ENCODE measurements at regions not wholly inside any gene's neighbourhood (a gene's known extent, or its start where the extent isn't known, plus 50 kb on each side); places are given as distances from the start of the nearest gene placed in this dataset.
"Not testable (repeated sequence)": the region's sequence is repeated elsewhere in the genome, so short reads cannot be mapped to it uniquely, and the experiment has no call there.

DNA sequence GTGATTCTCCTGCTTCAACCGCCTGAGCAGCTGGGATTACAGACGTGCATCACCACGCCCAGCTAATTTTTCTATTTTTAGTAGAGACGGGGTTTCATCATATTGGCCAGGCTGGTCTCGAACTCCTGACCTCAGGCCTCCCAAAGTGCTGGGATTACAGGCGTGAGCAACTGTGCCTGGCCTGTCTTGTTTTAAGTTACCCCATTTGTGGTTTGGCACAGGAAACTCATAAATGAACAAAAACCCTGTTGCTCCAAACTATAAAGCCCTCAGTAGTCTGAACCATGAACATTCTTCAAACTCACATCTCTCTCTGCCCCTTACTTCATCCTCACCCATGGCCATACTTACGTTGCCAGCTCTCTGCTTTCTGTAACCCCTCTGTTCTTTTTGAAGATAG is 61.7 kb downstream of the RHOU start:
- not testable (repeated sequence) for DNase-seq (ENCODE audit: low read depth)

DNA sequence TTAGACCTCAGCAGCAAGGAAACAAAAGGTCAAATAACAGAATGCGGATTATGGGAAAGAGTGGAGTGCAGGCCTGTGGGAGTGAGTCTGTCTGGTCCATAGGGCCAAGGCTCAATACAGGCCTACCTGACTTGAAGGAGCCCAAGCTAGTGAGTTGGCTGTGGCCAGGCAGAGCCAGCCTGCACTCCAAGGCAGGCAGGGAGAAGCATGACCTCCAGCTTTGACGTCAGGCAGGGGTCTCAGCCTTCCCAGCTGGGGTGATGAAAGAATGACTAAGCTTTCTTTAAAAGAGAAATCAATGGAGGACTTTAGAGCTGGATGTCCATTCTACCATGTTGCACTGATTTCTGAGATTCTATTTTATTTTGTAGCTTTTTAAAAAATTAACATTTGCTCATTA is 62.8 kb downstream of the RHOU start:
- no peak for DNase-seq (ENCODE audit: low read depth)

DNA sequence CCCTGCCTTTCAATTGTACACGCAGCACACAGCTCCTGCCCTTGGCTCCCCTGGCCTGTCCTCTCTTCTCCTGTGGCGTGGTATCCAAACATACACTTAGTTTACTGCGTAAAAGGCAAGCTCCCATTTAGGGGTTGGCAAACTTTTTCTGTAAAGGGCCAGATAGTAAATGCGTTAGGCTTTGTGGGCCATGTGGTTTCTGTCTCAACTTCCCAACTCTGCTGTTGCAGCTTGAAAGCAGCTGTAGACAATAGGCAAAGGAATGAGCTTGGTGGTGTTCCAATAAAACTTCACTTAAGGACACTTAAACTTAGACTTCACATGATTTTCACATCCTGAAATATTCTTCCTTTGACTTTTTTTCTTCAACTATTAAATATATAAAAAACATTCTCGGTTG is 63.3 kb downstream of the RHOU start:
- DNase-seq (ENCODE audit: low read depth): no peak

DNA sequence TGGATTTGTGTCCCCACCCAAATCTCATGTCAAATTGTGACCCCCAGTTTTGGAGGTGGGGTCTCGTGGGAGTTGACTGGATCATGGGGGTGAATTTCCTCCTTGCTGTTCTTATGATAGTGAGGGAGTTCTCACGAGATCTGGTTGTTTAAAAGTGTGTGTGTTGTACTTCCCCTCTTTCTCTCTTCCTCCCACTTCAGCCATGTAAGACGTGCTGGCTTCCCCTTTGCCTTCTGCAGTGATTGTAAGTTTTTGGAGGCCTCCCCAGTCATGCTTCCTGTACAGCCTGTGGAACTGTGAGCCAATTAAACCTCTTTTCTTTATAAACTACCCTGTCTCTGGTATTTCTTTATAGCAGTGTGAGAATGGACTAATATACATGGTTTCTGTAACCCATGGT is 64.6 kb downstream of the RHOU start:
- no peak for DNase-seq (ENCODE audit: low read depth)

- no peak for DNase-seq (ENCODE audit: low read depth)
Observed at GRCh38 chr1:228801068-228801467, 65.8 kb downstream of the RHOU start.

- DNase-seq (ENCODE audit: low read depth): peak; percentile 53
Observed at GRCh38 chr1:228802386-228803220, 67.3 kb downstream of the RHOU start.

DNA sequence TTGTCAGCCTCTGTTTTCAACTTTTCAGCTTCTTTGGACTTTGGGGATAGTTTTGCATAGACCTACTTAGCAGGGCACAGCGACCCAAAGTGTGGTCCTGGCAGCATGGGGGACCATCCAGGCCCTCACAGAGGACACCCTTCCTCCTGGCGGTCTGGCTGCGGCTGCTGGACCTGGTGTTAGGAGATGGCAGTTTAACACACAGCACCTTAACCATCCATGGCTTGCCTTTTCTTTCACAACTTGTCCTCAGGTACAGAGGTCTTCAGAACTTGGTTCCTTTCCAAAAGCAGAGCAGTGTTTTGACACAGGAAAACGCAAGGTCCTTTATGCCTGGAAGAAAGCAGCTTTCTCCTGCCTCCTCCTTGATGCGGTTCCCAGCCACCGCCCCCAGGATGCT is 68.1 kb downstream of the RHOU start:
- DNase-seq (ENCODE audit: low read depth): no peak

- DNase-seq (ENCODE audit: low read depth): no peak
Observed at GRCh38 chr1:228804173-228804572, 68.9 kb downstream of the RHOU start.

DNA sequence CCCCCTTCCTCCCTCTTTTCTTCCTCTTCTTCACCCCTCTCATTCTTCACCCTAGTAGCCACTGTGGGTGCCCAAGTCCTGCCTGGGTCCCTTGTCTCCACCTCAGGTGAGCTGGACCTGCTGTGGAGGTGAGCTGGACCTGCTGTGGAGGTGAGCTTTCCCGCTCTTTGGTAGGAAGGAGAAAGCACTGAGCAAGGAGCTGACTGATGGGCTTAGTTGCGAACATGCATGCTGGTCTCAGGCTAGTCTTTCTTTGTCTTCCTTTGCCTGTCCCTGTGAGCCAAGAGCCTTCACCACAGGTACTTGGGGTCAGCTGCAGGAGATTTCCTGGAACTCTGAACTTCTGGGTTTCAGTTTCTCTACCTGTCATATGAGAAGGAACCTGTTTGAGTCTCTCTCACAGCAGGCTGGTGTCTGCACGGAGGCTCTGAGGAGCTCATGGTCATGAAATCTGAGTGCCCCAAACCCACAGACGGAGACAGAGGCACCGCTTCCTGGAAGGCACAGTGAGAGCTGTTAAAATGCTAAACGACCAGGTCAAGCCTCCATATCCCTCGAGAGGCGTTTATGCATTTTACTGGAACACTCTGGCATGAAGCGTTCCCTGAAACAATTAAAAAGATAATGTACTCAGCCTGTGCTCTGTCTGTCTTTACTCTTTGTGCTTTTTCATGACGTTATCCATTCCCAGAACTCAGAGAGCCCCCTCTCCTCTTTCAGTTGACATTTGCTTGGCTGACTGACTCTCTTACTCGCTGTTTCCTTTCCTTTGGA is 69.5 kb downstream of the RHOU start:
- no peak for DNase-seq (ENCODE audit: low read depth)

- DNase-seq (ENCODE audit: low read depth): no peak
Observed at GRCh38 chr1:228807904-228808605, 72.8 kb downstream of the RHOU start.

GRCh38 chr1:228809621-228810394 is 74.5 kb downstream of the RHOU start:
- DNase-seq (ENCODE audit: low read depth): no peak

DNA sequence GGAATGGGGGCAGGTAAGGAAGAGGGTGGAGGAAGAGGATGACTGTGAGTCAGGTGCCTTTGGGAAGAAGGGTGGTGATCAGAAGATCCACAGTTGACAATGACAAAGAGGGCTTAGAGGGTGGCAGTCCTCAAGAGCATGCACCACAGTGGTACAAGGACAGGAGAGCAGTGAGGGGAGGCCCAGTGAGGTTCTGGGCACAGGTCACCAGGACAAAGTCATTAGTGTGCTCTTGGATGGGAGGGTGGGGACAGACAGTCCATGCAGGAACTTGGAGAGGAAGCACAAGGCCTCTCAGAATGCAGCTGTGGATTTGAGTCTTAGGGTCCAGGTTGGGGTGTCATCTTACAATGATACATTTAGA is 75.1 kb downstream of the RHOU start:
- DNase-seq (ENCODE audit: low read depth): no peak

DNA sequence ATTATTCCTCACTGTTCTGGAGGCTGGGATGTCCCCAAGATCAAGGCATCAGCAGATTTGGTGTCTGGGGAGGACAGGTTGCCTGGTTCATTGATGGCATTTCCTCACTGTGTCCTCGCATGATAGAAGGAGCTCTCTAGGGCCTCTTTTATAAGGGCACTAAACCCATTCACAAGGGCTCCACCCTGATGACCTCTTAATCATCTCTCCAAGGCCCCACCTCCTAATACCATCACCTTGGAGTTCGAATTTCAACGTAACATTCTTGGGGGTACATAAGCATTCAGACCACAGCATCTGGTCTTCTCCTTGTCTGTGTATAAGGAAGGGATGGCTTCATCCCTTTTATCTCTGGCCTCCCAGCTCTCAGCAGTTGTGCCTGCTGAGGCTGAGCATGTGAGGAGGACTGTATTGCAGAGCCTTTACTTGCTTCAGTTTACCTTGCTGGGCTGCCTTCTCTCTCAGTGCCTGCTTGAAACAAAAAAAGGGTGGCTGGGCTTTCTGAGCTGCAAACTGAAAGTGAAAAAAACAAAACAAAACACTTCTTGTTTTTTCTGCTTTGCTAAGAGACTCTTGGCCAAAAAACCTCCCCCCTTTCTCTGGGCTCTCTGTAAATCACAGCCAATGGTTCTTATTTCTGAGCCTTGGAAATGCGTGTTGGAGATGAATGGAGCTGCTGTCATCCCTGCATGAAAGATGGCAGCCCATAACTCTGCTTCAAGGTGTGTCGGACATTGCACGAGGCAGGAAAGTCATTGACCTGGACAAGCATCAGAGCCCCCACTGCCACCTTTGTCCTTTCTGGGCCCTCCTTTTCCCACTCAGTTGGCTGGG is 75.8 kb downstream of the RHOU start:
- DNase-seq (ENCODE audit: low read depth): no peak

GRCh38 chr1:228811712-228812305 is 76.5 kb downstream of the RHOU start:
- no peak for DNase-seq (ENCODE audit: low read depth)

DNA sequence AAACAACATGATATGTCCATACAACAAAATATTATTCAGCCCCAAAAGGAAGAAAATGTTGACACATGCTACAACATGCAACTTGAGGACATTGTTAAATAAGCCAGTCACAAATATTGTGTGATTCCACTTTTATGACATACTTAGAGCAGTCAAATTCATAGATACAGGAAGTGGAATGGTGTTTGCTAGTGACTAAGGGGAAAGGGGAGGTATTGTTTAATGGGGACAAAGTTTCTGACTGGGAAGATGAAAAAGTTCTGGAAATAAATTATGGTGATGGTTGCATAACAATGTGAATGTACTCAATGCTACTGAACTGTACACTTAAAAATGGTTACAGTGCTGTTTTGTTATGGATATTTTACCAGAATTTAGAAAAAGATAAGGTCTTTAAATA is 77.7 kb downstream of the RHOU start:
- DNase-seq (ENCODE audit: low read depth): no peak

GRCh38 chr1:228814176-228814575 is 78.9 kb downstream of the RHOU start:
- no peak for DNase-seq (ENCODE audit: low read depth)

DNA sequence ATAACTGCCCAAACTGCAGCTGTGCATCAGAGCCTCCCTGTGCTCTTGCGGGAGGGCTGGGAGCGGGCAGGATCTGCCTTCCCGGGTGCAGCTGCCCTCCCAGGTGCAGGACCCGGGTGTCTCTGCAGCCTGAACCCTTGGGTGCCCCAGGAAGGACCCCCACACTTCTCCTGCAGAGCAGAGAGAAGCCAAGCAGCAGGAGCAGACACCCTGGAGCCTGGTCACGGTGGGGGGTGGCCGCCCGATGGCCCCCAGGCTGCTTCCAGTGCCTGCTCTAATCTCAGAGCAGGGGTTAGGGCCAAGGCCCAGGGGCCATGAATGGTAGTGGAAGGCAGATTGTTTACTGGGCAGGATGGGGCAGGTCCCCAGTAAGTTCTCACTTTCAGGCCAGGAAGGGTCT is 83.0 kb downstream of the RHOU start:
- DNase-seq (ENCODE audit: low read depth): no peak

DNA sequence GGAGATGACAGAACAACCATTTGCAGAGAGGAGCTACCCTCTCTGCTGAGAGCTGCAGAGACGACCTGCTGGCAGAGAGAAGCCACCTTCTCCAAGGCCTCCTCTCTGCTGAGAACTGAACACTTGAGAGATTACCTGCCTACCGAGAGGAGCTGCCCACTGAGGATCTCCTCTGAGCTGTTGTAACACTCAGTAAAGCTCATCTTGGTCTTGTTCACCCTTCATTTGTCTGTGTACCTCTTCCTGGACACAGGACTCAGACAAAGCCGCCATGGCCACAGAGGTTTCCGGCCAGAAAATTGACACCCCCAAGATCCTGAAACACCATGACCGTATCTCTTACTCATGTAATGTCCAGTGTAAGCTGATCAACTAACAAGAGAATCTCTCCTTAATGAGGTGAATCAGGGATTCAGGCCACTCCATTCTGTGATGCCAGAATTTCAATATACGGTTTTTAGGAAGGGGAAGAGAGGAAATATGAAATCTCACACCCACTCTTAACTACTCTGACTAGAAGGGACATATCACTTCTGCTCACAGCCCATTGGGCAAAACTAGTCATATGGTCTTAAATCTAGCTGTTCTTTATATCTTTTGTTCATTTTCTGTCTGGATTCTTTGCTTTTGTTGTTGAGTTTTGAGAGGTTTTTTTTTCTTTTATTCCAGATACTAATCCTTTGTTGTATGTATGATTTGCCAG is 83.8 kb downstream of the RHOU start:
- DNase-seq (ENCODE audit: low read depth): no peak

DNA sequence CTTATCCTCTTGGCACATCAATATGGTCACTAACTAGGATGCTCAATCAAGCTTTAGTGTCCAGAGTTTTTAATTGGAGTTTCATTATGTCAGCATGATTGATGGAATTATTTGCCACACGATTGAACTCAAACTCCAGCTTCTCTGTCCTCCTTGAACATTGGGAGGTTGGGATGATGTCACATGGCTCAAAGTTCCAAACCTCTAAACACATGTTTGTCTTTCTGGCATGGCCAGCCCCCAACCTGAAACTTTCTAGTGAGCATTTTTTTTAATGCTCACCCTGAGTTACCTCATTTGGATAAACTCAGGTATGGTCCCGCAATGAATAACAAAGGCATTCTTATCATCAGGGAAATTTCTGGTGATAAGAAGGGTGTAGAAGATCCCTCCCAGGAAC is 86.0 kb downstream of the RHOU start:
- no peak for DNase-seq (ENCODE audit: low read depth)

DNA sequence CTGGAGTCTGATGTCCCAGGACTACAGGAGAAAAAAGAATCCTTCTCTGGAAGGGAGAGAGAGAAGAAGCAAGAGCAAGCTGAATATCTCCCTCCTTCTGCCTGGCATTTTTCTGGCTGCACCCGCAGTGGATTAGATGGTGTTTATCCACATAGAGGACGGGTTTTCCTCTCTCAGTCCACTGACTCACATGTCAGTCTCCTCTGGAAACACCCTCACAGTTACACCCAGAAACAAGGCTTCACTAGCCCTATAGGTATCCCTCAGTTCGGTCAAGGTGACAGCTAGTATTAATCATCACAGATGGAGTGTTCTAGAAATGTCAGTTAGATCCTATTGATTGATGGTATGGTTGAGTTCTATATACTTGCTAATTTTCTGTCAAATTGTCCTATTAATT is 87.9 kb downstream of the RHOU start:
- no peak for DNase-seq (ENCODE audit: low read depth)
